ENCODE measurements at regions not wholly inside any gene's neighbourhood (a gene's known extent, or its start where the extent isn't known, plus 50 kb on each side); places are given as distances from the start of the nearest gene placed in this dataset.

DNA sequence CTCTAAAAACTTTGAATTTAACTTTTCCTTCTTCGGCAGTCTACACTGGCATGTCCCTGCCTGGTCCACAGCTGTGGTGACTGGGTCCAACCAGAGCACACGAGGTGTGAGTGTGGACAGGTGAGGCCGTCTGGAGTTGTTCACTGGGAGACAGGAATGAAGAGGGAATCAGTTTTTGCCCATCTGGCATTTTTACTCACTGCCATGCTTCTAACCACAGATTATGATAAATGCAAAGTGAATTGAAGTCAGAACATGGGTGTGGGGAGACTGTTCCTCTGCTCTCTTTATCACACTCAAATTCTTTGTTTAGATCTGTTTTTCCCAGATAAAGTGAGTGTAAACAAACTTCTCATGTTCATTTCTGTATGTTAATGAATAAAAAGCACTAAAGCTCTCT, 54.7 kb upstream of the PIEZO2 start:
- TF ChIP-seq, protein P1, sequence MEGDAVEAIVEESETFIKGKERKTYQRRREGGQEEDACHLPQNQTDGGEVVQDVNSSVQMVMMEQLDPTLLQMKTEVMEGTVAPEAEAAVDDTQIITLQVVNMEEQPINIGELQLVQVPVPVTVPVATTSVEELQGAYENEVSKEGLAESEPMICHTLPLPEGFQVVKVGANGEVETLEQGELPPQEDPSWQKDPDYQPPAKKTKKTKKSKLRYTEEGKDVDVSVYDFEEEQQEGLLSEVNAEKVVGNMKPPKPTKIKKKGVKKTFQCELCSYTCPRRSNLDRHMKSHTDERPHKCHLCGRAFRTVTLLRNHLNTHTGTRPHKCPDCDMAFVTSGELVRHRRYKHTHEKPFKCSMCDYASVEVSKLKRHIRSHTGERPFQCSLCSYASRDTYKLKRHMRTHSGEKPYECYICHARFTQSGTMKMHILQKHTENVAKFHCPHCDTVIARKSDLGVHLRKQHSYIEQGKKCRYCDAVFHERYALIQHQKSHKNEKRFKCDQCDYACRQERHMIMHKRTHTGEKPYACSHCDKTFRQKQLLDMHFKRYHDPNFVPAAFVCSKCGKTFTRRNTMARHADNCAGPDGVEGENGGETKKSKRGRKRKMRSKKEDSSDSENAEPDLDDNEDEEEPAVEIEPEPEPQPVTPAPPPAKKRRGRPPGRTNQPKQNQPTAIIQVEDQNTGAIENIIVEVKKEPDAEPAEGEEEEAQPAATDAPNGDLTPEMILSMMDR (IDR thresholded peaks at IDR 0.05) = no peak
- TF ChIP-seq EZH2 (IDR thresholded peaks at IDR 0.05) = no peak
